Common myeloid progenitor, CD34-positive (primary cell): ENCODE measurements at regions not wholly inside any gene's neighbourhood (a gene's known extent, or its start where the extent isn't known, plus 50 kb on each side); places are given as distances from the start of the nearest gene placed in this dataset.

ENCODE experiments used
- CTCF ChIA-PET: fragments of 350-600 bp; sonication (Branson Sonifier 250); formaldehyde crosslinking; loops from one replicate; lab custom pipeline; 2021; ENCODE audit warnings: antibody characterized with exemption; lab: Charles Lee
- POLR2A ChIA-PET: fragments of 350-600 bp; sonication (Branson Sonifier 250); formaldehyde crosslinking; loops from one replicate; lab custom pipeline; 2021; ENCODE audit warnings: antibody characterized with exemption; lab: Charles Lee
- DNase-seq, 3 donors: peaks; one replicate each; pipeline versions ENCODE4 v3.0.0 to v3.0.0-alpha.2; 2013
- H3K27ac ChIP-seq, 2 experiments: 1 replicate in 1 of 2; 2 replicates in 1 of 2; pipeline ENCODE4 v1.7.0; 2013; ENCODE audit warnings: inconsistent platforms in 2 of 2, low read length in 2 of 2, mild to moderate bottlenecking in 2 of 2, low read depth in 1 of 2, moderate library complexity in 1 of 2; ENCODE audit not compliant: severe bottlenecking in 2 of 2, insufficient read depth in 1 of 2, poor library complexity in 1 of 2
- H3K27me3 ChIP-seq, 5 experiments: replicated peaks in 2 of 5; 1 replicate in 3 of 5; 2 replicates in 2 of 5; pipeline versions ENCODE4 v1.6.1 to v1.7.0; 2013; ENCODE audit warnings: low read length in 4 of 5, mild to moderate bottlenecking in 2 of 5, moderate library complexity in 2 of 5, inconsistent platforms in 1 of 5; ENCODE audit not compliant: insufficient read depth in 5 of 5, control insufficient read depth in 4 of 5
- H3K36me3 ChIP-seq, 4 experiments: 1 replicate in 2 of 4; 2 replicates in 2 of 4; pipeline versions ENCODE4 v1.6.1 to v1.7.0; 2013; ENCODE audit warnings: low read length in 3 of 4, control low read depth in 1 of 4, mild to moderate bottlenecking in 1 of 4; ENCODE audit not compliant: control insufficient read depth in 4 of 4, insufficient read depth in 4 of 4
- H3K4me1 ChIP-seq, 4 experiments: 1 replicate in 3 of 4; 2 replicates in 1 of 4; pipeline versions ENCODE4 v1.6.1 to v1.7.1; 2013; ENCODE audit warnings: low read length in 3 of 4, mild to moderate bottlenecking in 3 of 4, control low read depth in 1 of 4, inconsistent platforms in 1 of 4, moderate library complexity in 1 of 4; ENCODE audit not compliant: control insufficient read depth in 4 of 4, insufficient read depth in 4 of 4; ENCODE audit errors: control extremely low read depth in 1 of 4
- H3K4me3 ChIP-seq, 7 experiments: 1 replicate in 4 of 7; 2 replicates in 3 of 7; pipeline versions ENCODE4 v1.5.1 to v1.7.0; 2013; ENCODE audit warnings: mild to moderate bottlenecking in 7 of 7, low read length in 6 of 7, moderate library complexity in 6 of 7, inconsistent platforms in 2 of 7, low read depth in 2 of 7, control low read depth in 1 of 7; ENCODE audit not compliant: insufficient read depth in 4 of 7, control insufficient read depth in 1 of 7; ENCODE audit errors: extremely low read depth in 1 of 7
- H3K9me3 ChIP-seq, 5 experiments: 1 replicate in 4 of 5; 2 replicates in 1 of 5; pipeline versions ENCODE4 v1.6.1 to v1.7.1; 2013; ENCODE audit warnings: low read length in 4 of 5, mild to moderate bottlenecking in 2 of 5, inconsistent platforms in 1 of 5, low read depth in 1 of 5, moderate library complexity in 1 of 5; ENCODE audit not compliant: control insufficient read depth in 4 of 5, insufficient read depth in 2 of 5; ENCODE audit errors: control extremely low read depth in 1 of 5
- WGBS: methylation state at CpG from one replicate; pipeline ENCODE4 v1.1.5; 2013; ENCODE audit not compliant: insufficient coverage; 5-methylcytosine and 5-hydroxymethylcytosine counted together

- Histone ChIP-seq H3K36me3 (no peaks in the 10 kb centered on the region), H3K27ac (no peak overlapping the region), H3K9me3 (peaks cover 0 to 11% (median 0%) of the 10 kb centered on the region in 5 experiments), H3K4me3 (no peak overlapping the region), H3K27me3 (no peaks in the 10 kb centered on the region), H3K4me1 (no peaks in the 10 kb centered on the region)
- ChIA-PET POLR2A (interaction anchor here (0.6 kb wide), 1 partner anchor 277 kb away, joined by 3 read pairs; no protein-coding TSS in a partner anchor), CTCF (no interaction called here)
- no peak for DNase-seq
- no CpG with 5 or more reads among the region's 3 CpGs for WGBS
Measured at GRCh38 chr6:139951172-139951571, 576.7 kb upstream of the CITED2 start.

DNA sequence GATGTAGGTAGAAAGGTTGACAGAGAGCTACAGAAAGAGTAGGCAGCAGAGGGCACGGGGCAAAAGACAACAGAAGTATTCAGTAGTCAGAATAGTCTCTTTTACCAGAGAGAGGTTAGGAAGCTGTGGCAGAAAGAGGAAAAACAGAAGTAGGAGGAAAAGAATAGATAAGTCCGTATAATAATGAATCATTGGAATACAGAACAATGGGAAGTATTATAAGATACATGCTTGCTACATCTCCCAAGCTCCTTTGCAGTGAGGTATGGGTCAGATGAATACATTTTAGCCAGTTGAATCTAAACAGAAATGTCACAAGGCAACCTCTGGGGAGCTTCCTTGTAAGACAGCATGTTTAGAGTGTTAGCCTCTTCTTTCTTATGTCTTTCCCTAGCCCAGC is 570.5 kb upstream of the CITED2 start:
- CTCF ChIA-PET, result interaction anchor here (0.6 kb wide), 1 partner anchor 507 kb away, joined by 3 read pairs; no protein-coding TSS in a partner anchor
- H3K4me1 ChIP-seq, result no peaks in the 10 kb centered on the region

DNA sequence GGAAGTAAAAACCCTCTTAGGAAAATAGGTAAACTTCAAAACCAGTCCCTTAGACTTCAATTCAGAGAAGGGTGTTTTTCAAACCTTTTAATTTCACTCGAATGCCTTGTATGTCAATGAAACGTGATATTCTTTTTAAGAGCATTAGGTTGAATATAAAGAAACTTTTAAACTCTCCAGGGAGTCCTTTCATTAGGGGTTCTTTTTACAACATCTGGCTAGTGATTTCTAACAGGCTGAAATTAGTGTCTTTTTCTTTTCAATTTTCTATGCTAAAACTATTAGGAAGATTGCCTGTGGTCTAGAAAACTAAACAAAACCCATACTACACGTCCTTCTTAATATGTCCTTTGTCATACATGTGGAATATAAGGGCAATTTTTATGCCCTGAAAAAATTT is 569.7 kb upstream of the CITED2 start:
- CTCF ChIA-PET, result no interaction called here
- H3K27me3 ChIP-seq, result no peaks in the 10 kb centered on the region
- no peaks in the 10 kb centered on the region for H3K9me3 ChIP-seq
- DNase-seq, result no peak
- 100% methylated on average over 1 of the region's 3 CpGs for WGBS
- POLR2A ChIA-PET, result no interaction called here
- no peaks in the 10 kb centered on the region for H3K36me3 ChIP-seq
- no peak overlapping the region for H3K4me3 ChIP-seq
- H3K27ac ChIP-seq, result no peak overlapping the region
- no peaks in the 10 kb centered on the region for H3K4me1 ChIP-seq

More for the DNA sequence above, 570.5 kb upstream of the CITED2 start:
- H3K36me3 ChIP-seq, result no peaks in the 10 kb centered on the region
- no peak overlapping the region for H3K4me3 ChIP-seq
- no peaks in the 10 kb centered on the region for H3K27me3 ChIP-seq
- H3K9me3 ChIP-seq, result peaks cover 0 to 5% (median 0%) of the 10 kb centered on the region in 5 experiments
- POLR2A ChIA-PET, result no interaction called here
- 100% methylated on average over 2 of the region's 2 CpGs for WGBS
- no peak for DNase-seq
- H3K27ac ChIP-seq, result no peak overlapping the region

GRCh38 chr6:139943391-139943790 is 568.9 kb upstream of the CITED2 start:
- H3K36me3 ChIP-seq, result no peaks in the 10 kb centered on the region
- DNase-seq, result no peak
- H3K27ac ChIP-seq, result no peak overlapping the region
- no peak overlapping the region for H3K4me3 ChIP-seq
- POLR2A ChIA-PET, result interaction anchor here (0.7 to 1.7 kb wide), 2 partner anchors 9 to 372 kb away, joined by 3 read pairs; no protein-coding TSS in a partner anchor
- H3K27me3 ChIP-seq, result no peaks in the 10 kb centered on the region
- no peaks in the 10 kb centered on the region for H3K4me1 ChIP-seq
- H3K9me3 ChIP-seq, result no peaks in the 10 kb centered on the region
- CTCF ChIA-PET, result no interaction called here

GRCh38 chr6:139942331-139942730 is 567.9 kb upstream of the CITED2 start:
- Histone ChIP-seq H3K9me3 (no peaks in the 10 kb centered on the region), H3K4me3 (no peak overlapping the region), H3K27ac (no peak overlapping the region), H3K36me3 (no peaks in the 10 kb centered on the region), H3K27me3 (no peaks in the 10 kb centered on the region), H3K4me1 (no peaks in the 10 kb centered on the region)
- WGBS, result 100% methylated on average over 1 of the region's 5 CpGs
- ChIA-PET CTCF (interaction anchor here (0.8 kb wide), 1 partner anchor 41 kb away, joined by 3 read pairs; no protein-coding TSS in a partner anchor), POLR2A (interaction anchor here (1.7 kb wide), 1 partner anchor 10 kb away, joined by 3 read pairs; no protein-coding TSS in a partner anchor)
- no peak for DNase-seq

- Histone ChIP-seq H3K4me1 (no peaks in the 10 kb centered on the region), H3K27ac (no peak overlapping the region), H3K4me3 (no peak overlapping the region), H3K27me3 (no peaks in the 10 kb centered on the region), H3K9me3 (no peaks in the 10 kb centered on the region), H3K36me3 (no peaks in the 10 kb centered on the region)
- DNase-seq, result no peak
- ChIA-PET CTCF (interaction anchor here (0.8 kb wide), 1 partner anchor 41 kb away, joined by 3 read pairs; no protein-coding TSS in a partner anchor), POLR2A (interaction anchor here (1.7 kb wide), 1 partner anchor 10 kb away, joined by 3 read pairs; no protein-coding TSS in a partner anchor)
- 38% methylated on average over 1 of the region's 3 CpGs for WGBS
Measured at GRCh38 chr6:139941826-139942225, 567.4 kb upstream of the CITED2 start.

GRCh38 chr6:139940741-139941729 is 566.6 kb upstream of the CITED2 start:
- Histone ChIP-seq H3K36me3 (no peaks in the 10 kb centered on the region), H3K9me3 (no peaks in the 10 kb centered on the region), H3K27me3 (no peaks in the 10 kb centered on the region), H3K4me3 (no peak overlapping the region), H3K27ac (no peak overlapping the region), H3K4me1 (no peaks in the 10 kb centered on the region)
- peak in 2 of 3 donors; percentile 7 to 25 for DNase-seq
- 78% methylated on average over 3 of the region's 8 CpGs for WGBS
- POLR2A ChIA-PET, result no interaction called here
- CTCF ChIA-PET, result interaction anchor here (0.8 kb wide), 1 partner anchor 42 kb away, joined by 3 read pairs; no protein-coding TSS in a partner anchor
